ENCODE measurements at regions not wholly inside any gene's neighbourhood (a gene's known extent, or its start where the extent isn't known, plus 50 kb on each side); places are given as distances from the start of the nearest gene placed in this dataset.
"Not testable (repeated sequence)": the region's sequence is repeated elsewhere in the genome, so short reads cannot be mapped to it uniquely, and the experiment has no call there.

DNA sequence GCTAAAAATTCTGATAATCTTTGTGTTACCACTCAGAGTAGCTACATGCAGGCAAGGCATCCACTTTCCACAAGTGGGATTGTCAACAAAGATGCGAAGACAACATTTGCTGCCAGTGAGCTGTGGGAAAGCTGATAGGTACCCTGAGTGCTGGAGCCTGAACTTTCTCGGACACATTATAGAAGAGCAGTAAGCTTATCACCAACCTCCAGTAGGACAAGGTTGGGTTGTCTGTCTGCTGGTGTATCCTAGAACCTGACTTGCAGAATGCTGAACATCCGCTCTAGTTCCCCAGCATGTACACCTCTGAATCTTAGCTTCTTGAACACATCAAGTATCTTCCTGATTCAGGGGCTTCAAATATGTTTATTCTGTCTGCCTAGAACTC is 103.8 kb upstream of the PPM1H start:
- no peak for DNase-seq (ENCODE audit: low spot score)

DNA sequence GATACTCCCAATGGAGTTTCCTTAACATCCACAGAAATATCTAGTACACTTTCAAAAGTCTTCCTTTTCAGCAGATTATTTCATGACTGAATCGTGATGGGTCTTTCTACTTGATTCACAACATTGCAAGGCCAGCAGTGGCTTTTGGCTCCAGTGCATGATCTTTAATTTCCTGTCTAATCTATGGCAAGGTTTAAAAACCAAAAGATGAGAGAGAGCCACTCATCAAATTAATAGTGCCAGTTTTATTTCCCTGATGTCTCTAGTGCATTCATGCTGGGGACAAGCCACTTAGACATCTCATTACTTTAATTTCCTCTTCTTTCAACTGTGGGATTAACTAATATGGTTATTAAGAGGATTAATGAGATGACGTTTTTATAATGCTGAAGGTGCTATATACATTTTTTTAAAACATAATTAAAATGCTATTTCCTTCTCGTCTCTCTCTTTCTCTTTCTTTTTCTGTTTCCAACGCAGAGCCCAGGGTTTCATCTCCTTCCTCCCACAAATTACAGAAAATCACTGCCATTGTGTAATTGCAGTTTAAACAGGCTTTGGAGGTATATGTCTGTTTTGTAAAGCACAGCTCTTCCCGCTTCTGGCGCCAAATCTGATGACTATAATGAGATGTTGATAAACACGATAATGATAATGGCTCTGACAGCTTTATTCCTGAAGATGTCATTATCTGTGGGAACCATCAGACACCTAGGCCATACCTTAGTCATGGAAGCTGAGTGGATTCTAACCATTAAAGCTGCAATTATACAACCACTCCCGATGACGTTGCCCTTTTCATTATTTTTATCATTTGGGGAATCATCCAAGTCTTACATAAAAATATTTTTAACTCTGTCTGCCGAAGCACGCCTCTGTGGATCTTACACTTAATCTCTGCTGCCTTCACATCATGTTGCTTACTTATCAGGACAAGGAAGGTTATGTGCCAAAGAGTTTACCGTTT is 103.1 kb upstream of the PPM1H start:
- peak; percentile 40 for DNase-seq (ENCODE audit: low spot score)

DNA sequence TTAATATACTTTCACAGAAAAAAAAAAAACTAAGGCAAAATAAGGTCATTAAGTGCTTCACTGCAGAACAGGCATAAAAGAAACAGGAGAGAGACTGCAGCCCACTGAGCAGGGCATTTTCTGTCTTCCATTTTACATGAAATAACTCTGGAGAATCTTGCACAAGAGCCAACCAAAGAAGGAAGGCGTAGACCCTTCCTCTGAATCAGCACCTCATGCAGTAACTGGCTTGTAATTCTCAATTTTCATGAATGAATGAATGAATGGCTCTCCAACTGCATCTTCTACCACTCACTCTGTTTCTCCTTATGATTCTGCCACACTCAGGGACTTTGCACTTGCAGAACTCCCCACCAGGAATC is 102.0 kb upstream of the PPM1H start:
- DNase-seq (ENCODE audit: low spot score): no peak

DNA sequence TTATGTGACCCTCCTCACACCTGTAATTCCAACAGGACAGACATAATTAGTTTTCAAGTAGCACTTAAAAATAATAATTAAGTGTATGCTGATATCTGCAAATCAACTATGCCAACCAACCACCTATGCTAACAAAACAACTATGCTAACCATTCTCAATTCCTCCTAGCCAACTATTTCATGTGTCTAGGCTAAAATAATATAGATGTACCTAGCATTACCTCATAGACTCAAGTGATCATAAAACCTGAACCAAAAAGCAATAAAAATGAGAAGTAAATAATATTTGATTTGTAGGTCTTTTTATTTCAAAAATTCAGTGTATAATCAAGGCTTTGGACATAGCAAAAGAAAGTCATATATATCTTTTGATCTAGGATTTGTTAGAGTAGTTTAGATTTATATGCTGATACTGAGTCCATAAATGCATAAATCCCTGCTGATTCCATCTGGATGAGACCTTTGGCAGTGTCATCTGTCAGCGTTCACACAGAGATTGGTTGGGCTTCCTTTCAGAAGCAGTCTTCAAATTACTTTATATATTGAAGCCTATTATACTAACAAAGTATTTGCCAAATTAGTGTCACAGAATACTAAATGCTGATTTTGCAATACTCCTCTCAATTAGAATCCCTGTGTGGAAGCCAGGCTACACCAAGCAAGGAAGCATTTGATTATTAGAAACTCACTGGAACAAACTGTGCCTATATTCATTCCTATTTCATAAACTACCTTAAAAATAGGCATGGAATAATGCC is 101.4 kb upstream of the PPM1H start:
- no peak for DNase-seq (ENCODE audit: low spot score)

DNA sequence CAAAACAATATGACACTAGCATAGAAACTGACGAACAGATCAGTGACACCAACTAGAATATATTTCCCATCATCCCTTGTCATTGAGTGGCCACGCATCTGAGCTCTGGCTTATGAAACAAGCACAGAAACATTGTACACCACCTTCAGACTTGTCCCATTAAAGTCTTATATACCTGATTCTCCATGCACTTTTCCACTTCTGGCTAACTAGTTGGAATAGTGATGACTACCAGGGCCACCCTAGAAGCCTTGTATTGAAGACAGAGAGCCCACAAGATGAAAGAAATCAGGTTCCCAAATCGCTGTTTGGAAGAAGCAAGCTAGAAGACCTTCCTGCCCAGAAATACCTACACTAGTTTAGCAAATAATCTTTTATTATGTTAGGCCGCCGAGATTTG is 99.7 kb upstream of the PPM1H start:
- no peak for DNase-seq (ENCODE audit: low spot score)

DNA sequence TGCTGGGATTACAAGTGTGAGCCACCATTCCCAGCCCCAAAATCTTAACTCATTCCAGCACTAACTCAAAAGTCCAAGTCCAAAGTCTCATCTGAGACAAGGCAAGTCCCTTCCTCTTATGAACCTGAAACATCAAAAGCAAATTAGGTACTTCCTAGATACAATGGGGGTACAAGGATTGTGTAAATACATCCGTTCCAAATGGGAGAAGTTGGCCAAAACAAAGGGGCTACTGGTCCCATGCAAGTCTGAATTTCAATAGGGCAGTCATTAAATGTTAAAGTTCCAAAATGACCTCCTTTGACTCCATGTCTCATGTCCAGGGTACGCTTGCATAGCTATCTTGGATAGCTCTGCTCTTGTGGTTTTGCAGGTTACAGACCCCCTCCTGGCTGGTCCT is 94.7 kb upstream of the PPM1H start:
- DNase-seq (ENCODE audit: low spot score): no peak

DNA sequence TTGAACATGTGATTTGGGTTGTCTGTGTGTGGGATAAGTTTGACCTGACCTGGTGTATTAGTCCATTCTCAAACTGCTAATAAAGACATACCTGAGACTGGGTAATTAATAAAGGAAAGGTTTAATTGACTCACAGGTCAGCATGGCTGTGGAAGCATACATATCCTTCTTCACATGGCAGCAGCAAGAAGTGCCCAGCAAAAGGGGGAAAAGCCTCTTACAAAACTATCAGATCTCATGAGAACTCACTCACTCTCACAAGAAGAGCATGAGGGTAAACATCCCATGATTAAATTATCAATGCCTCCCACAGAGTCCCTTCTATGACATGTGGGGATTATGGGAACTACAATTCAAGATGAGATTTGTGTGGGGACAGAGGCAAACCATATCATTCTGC is 94.0 kb upstream of the PPM1H start:
- no peak for DNase-seq (ENCODE audit: low spot score)

DNA sequence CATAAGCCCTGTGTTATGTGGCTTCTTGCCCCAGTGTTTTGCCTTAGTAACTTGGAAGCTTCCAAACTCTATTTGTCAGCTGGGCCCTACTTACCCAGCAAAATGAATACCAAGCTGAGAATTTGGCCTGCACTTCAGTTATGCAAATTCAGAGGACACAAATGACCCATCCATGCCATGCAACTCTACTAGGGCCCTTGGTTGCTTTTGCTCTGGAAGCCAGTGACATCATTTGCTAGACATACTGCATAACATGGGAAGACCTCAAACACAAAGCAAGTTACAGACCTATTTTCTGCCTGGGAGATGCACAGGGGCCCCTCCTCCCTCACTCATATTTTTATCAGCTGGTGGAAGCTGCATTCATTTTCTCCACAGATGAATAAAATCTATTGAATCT is 90.2 kb upstream of the PPM1H start:
- DNase-seq (ENCODE audit: low spot score): no peak

DNA sequence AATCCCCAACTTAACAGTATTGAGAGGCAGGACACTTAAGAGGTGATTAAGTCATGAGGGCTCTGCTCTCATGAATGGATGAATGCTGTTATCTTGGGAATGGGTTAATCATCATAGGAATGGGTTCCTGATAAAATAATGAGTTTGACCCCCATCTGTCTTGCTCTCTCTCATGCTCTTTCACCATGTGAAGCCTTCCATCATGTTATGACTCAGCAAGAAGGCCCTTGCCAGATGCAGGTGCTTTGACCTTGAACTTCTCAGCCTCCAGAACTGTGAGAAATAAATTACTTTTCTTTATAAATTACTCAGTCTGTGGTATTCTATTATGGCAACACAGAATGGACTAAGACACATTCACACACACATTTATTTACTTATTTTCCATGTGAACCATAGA is 89.0 kb upstream of the PPM1H start:
- DNase-seq (ENCODE audit: low spot score): no peak

DNA sequence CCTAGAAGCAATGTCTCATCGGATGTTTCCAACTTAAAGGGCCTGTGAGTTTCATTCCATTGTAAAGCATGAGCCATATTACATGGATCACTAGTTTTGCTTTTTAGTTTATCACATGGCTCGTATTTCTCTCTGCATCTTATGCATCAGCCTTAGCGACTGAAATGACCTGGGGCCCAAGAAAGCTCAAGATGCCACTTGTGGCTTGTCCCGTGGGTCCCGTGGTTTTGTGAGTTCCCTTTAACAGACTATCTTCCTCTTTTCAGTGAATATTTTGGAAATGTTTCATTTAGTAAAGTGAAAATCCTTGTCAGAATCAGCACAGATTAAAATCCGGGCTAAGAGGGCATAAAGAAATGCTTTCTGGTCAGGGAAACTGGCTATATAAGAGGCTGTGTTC is 86.2 kb upstream of the PPM1H start:
- no peak for DNase-seq (ENCODE audit: low spot score)

DNA sequence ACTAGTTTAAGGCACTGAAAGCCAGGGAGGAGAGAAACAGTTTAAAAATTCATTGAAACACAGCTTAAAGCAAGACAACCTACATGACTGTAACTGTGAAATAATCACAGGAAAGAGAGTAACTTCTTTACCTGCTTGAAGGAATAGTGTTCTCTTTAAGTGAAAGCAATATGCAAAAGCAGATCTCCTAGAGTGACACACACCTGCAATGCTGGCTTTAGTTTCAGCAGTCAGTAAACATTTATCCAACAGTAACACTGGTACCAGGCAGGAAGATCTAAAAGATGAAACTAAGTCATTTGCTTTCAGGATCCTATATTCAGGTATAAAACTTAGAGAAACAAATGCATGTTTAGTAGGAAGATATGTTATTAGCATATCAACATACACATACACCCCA is 85.3 kb upstream of the PPM1H start:
- no peak for DNase-seq (ENCODE audit: low spot score)

DNA sequence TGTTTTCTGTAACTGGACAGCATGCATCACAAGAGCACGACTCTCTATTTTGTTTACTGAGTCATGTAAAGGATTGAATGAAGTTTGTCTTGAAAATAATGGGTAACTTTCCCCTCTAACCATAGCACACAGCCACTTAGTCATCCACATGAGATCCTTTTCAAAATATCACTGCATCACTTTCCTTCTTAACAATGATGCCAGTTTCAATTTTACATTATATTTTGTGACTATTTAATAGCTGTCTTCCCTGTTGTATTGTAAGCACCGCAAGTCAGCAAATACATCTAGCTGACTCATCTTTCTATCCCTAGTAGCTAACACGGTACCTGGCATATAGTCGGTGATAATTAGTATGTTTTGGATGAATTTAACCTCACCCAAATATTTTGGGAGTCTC is 83.3 kb upstream of the PPM1H start:
- DNase-seq (ENCODE audit: low spot score): no peak

DNA sequence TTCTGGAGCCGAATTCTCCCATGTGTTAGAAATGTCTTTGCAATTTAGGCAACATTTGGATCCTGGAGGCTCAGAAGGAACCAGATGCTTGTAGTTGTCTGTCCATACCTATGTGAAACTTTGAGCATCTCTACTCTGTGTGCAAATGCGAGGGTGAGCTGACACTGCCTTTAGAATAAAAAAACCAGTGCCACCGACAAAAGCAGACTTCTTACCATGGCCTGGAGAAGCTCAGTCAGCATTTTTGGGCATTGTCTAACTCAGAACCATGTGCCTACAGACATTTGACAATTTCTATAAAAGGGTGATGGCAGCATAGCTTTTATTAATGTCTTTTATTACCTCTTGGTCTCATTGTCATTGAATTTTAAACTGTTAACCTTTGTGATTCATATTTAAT is 78.4 kb upstream of the PPM1H start:
- DNase-seq (ENCODE audit: low spot score): no peak

DNA sequence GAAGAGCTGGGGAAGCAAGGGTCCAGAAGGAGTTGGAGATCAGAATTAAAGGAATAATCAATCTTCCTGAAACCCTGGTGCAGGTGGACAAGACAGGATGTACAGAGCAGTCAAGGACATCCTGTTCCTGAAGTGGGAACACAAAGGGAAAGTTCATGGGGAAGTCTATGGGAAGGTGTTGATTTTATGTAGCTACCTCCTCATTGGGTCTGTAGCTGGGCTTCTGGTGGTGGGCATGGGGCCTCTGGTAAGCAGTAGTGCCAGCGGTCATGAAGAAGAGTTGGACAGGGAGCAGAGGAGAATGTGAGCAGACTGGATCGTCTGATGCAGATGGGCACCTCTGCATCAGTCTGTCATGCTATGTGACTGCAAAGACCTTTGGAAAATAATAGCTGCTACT is 75.7 kb upstream of the PPM1H start:
- no peak for DNase-seq (ENCODE audit: low spot score)

DNA sequence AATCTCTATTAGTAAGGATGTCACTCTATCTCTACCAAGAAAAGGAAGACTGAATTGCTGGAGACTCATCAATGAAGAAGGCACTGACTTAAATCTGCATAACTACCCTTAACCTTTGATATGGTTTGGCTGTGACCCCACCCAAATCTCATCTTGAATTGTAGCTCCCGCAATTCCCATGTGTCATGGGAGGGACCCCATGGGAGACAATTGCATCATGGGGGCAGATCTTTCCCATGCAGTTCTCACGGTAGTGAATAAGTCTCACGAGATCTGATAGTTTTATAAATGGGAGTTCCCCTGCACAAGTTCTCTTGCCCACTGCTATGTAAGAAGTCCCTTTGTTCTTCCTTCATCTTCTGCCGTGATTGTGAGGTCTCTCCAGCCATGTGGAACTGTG is 73.4 kb upstream of the PPM1H start:
- DNase-seq (ENCODE audit: low spot score): no peak

DNA sequence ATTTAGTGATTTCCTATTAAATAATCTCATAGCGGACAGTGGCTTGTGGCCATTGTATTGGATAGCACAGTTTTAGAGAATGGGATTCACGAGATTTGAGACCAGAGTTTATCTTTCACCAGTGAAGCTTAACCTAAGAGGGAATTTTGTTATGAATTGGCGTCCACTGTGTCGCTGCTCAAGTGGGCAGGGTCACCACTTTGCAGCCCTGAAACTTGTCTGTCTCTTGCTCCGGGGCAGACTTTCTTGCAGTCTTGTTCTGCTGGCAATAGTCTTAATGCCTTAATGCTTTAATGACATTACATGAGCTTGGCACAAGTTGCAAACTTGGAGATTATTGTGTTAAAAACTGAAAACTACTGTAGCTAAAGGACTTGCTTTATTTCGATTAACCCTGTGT is 72.8 kb upstream of the PPM1H start:
- peak; percentile 40 for DNase-seq (ENCODE audit: low spot score)

DNA sequence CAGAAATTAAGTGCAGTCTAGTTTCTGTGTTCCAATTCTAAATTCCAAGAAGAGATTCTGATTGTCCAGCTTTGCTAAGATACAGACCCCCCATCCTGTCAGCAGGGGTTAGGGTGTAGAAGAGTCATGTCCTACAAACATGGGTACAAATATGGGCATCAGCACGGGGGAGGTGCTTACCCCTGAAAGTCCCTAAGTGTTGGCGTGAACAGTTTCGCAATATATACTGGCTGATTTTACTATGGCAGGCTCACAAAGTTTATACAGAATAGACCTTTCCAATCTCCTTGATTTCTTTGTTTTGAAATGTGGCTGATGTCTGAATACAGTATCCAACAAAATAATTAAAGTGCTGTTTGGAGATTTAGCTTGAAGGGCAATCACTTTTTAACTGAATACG is 71.6 kb upstream of the PPM1H start:
- DNase-seq (ENCODE audit: low spot score): no peak

DNA sequence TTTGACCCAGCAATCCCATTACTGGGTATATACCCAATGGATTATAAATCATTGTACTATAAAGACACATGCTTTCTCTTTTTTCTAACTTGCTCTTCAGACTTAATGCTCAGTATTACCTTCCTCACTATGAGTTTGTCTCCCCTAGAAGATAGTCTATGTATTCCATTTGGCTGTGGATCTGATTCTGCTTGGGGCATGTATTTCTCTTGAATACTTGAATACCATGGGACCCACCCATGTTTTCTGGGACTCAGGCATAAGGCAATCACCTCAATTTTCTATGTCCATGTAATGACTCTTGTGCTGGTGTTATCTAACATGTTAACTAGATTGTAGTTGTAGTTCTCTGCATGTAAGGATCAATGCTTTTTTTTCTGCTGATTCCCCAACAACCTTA is 70.4 kb upstream of the PPM1H start:
- no peak for DNase-seq (ENCODE audit: low spot score)

DNA sequence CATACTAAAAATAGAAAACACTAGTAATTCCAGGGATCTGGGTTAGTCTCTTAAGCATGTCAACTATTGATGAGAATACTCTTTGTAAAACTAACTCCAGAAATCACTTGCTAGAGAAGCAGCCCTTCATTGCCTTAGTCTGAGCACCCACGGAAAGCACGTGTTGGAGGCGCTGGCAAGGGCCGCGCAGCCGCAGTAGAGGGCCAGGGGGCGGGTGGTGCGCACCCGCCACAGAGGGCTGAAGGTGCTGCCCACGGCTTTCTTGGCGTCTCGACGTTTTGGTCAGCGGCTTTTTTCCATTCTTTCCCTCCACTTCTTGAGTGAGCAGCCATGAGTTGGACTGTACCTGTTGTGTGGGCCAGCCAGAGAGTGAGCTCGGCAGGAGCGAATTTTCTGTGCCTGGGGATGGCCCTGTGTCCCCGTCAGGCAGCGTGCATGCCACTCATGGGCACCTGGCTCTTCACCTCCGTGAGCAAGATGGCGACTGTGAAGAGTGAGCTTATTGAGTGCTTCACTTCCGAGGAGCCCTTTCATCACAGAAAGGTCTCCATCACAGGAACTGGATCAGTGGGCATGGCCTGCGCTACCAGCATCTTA is 68.4 kb upstream of the PPM1H start:
- DNase-seq (ENCODE audit: low spot score): no peak

DNA sequence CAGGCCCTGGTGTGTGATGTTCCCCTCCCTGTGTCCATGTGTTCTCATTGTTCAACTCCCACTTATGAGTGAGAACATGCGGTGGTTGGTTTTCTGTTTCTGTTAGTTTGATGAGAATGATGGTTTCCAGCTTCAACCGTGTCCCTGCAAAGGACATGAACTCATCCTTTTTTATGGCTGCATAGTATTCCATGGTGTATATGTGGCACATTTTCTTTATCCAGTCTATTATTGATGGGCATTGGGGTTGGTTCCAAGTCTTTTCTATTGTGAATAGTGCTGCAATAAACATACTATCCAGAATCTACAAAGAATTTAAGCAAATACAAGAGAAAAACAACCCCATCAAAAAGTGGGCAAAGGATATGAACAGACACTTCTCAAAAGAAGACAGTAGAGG is 67.1 kb upstream of the PPM1H start:
- not testable (repeated sequence) for DNase-seq (ENCODE audit: low spot score)

DNA sequence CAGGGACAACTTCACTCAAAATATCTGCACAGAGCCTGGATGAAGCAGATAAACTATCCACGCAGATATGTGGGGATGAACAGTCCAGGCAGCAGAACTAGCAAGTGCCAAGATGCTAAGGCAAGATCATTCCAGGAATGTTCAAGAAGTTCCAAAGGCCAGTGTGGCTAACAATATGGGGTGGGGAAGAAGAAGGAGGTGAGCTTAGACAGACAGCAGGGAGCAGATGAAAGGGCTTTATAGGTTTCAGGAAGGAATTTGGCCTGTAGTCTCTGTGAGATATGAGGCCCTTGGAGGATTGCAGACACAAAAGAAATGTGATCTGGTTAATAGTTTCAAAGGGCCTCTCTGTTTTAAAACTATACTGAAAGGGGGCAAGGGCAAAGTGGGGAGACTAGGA is 63.5 kb upstream of the PPM1H start:
- DNase-seq (ENCODE audit: low spot score): no peak

DNA sequence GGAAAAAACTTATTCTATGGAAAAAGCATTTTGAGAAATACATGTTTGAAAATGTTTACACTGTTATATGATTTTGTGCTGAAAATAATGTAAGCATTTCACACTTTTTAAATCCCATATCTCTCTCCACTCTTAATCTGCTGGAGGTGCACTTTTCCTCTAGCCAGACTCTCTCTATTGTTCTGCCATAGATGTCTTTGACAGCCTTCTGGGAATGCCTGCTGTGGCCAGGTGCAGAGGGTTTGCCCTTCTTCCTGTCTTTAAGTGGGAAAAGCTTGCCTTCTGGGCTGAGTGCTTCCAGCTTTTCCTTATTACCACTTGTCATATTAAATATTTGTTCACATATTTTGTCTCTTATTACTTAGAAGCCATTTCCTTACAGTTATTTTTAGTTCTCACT is 60.1 kb upstream of the PPM1H start:
- no peak for DNase-seq (ENCODE audit: low spot score)

DNA sequence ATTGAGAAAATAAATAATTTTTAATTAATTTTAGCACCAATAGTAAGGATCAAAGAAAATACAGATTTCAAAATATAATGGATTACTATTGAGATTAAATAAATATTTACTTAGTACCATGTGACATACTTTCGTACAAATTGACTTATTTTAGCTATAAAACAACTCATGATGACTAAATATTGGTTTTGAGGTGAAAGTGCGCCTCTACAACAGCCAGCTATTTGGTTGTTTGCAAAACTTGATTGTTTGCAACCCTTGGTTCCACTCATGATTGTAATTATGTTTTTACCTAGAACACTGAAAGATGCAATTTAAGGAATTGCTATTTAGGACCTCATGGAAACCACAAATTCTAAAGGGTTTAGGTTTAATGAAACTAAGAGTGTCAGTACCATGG is 51.9 kb upstream of the PPM1H start:
- no peak for DNase-seq (ENCODE audit: low spot score)

Data from D341Med (cell line).